Glomerular visceral epithelial cell (primary cell): ENCODE measurements at regions not wholly inside any gene's neighbourhood (a gene's known extent, or its start where the extent isn't known, plus 50 kb on each side); places are given as distances from the start of the nearest gene placed in this dataset.
"Not testable (repeated sequence)": the region's sequence is repeated elsewhere in the genome, so short reads cannot be mapped to it uniquely, and the experiment has no call there.

Source experiments
- DNase-seq: peaks from one replicate; pipeline ENCODE4 v3.0.0-alpha.2; 2016; ENCODE audit errors: extremely low spot score

DNA sequence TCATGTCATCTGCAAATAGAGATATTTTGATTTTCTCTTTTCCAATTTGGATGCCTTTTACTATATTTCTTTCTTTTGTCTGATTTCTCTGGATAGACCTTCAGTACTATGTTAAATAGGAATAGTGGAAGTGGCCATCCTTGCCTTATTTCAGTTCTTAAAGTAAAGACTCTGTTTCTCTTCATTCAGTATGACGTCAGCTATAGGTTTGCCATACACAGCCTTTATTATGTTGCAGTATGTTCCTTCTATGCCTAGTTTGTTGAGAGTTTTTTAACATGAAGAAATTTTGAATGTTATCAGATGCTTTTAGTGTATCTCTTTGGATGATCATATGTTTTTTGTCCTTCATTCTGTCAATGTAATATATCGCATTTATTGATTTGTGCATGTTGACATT, 566.7 kb upstream of the ROBO1 start:
- no peak for DNase-seq

DNA sequence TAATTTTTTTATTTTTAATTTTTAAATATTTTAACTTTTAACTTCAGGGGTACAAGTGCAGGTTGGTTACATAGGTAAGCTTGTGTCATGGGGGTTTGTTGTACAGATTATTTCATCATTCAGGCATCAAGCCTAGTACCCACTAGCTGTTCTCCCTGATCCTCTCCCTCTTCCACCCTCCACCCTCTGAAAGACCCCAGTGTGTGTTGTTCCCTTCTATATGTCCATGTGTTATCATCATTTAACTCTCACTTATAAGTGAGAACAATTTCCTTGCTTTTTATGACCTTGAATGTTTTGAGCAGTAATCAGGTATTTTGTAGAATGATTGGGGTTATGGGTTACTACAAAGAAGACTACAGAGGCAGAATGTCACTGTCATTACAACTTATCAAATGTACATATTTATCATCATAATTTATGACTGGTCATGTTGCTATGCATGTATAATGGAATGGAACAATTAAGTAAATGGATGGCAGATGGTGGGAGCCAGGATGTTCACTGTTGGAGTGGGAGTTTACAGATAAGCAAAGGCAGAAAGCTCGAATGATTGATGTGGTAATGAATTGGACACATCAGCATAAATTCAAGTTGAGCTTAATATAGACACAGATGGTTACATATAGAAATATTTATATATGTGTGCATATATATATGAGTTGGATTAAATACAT, 563.8 kb upstream of the ROBO1 start:
- DNase-seq, result no peak

DNA sequence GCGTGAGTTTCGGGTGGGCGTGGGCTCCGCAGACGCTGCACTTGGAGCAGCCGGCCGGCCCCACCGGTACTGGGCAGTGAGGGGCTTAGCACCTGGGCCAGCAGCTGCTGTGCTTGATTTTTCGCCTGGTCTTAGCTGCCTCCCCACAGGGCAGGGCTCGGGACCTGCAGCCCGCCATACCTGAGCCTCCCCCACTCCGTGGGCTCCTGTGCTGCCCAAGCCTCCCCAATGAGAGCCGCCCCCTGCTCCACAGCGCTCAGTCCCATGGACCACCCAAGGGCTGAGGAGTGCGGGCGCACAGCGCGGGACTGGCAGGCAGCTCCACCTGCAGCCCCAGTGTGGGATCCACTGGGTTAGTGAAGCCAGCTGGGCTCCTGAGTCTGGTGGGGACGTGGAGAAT, 546.7 kb upstream of the ROBO1 start:
- not testable (repeated sequence) for DNase-seq

DNA sequence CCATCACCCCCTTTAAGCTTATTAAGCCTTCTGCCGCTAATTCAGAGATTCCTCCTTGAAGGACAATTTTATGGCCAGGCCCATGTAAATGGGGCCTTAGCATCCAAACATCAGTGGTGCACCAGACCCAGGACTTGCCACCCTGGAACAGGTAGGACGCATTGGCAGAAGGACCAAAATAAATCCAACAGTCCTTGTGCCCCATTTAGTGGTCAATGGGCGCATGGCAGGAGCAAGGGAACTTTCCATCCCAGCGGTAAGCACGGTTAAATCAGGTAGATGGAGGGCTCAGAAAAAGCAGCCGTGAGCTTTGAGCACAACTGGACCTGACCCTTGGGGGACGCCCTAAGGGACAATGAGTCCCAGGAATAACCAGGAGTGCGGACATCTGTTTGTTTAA, 540.8 kb upstream of the ROBO1 start:
- no peak for DNase-seq

DNA sequence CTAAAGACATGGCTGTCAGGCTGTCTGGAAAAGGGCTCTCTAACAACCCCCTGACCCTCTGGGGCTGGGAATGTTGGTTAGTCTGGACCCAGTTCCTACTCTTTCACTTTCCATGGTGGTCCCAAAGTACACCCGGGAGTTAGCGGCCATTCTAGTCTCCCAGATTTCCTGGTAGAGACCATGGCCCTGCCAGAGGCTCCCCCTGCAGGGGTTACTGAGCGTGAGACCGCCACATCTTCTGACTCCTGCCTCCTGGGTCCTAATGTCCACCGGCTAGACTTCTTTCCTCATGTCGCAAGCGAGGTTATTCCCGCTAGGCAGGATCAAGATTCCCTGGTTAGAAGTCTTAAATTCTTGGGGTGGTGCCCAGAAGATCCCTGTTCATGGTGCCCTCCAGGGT, 540.0 kb upstream of the ROBO1 start:
- DNase-seq, result no peak

DNA sequence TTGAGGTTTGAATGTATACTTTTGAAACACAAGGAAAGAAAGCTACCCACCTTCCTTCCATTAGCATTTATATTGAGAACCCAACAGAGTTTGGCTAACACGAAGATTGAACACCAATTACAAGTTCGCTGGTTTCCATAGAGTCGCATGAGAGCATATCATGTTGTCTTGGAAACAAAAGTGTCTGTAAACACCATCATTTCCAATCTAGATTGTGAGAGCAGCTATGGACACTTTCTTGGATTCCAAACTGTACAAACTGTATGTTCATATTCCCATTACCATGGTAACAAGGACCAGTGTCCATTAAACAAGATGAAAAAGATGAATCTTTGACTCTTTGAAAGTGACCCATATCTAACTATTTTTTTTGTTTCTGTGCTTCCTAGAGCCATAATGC, 529.9 kb upstream of the ROBO1 start:
- no peak for DNase-seq

DNA sequence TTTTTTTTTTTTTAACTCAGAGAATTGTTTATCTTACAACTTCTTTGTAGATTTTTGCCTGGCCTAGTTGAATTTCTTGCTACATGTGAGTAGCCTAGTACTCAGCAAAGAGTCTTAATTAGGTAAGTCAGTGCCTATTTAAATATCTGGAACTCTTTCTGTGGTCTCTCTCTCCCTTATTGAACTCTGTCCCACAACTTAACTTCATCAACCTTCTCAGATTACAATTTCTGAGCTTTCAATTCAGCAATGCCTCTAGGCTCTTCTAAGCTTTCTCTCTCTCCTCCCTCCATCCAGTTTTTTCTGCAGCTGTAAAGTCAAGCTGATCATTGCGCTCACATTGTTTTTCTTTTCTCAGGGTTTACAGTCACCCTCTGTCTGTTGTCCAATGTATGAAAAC, 517.6 kb upstream of the ROBO1 start:
- no peak for DNase-seq

DNA sequence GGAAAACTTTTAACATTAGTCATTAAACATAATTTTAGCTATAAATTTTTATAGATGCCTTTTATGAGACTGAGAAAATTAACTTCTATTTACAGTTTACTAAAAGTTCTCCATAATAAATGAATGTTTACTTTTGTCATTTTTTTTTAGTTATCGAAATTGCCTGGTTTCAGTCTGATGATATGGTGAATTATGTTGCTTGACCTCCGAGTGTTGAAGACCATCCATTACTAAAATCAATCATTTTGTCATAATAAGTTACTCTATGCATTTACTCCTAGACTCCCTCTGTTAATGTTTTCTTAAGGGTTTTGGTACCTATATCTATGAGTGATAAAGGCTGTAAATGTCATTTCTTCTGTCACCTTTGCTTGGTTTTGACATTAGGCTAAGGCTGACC, 516.0 kb upstream of the ROBO1 start:
- DNase-seq, result no peak

DNA sequence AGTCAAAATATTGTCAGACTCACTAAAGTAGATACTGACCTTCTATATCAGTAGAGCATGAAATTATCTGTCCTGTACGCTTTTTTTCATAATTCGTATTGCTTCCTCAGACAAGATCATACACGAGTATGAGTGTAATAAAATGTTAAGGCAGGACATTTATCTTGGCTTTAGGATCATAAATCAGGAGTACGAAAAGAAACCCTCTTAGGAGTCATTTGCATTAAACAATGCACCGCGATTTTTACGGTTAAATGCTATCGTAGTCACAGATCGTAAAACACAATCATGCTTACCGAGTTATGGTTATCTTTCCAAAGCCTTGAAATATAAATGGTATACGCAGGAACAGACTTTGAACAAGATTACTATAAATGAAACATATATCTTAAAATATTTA, 510.3 kb upstream of the ROBO1 start:
- no peak for DNase-seq

DNA sequence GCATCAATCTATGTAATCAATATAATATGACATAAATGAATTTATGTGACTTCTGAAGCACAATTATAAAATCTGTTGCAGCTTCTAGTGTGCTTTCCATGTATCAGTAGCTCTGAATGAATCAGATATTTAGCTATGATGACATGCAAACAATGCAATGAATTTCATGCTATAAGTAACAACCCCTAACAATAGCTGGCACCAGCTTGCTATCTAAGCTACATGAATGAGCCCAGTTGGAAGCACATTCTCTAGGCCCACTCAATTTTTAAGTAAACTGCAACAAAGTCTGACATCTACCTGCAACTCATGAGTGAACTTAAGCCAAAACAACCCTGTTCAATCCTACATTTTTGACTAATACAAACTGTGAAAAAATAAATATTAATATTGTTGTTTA, 507.3 kb upstream of the ROBO1 start:
- DNase-seq, result no peak

DNA sequence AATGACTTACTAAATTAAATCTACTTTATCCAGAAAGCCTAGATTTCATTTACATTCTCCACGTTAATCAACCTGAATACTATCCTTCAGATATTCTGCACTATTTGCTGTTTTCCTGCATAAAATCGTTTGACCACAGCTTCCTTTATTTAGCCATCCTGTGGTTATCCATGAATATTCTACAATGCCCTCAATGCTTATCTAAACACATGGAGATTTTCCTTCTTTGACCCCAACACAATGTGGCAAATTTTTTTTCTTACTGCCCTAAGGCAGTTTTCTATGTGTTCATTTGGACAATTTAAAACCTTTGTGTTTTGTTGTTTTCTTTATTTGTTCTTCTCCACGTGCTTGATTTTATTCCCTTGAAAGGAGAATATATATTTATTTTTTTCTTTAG, 495.5 kb upstream of the ROBO1 start:
- no peak for DNase-seq

DNA sequence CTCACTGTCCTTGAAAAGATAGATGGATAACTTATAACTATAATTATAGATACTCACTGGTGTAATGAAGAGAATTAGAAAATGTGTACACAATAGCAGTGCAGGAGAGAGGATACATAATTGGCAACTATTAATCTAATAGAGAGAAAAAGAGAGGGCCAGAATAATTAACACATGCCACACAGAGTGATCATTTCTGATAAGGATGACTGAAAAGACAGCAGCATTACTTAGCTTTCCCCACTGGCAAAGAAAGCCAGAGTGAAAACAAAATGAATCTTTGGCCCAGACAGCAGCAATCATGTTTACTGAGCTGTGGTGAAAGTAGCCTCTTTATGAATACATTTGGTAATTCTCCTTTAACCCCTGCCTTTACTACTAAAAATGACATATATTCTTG, 493.3 kb upstream of the ROBO1 start:
- no peak for DNase-seq

DNA sequence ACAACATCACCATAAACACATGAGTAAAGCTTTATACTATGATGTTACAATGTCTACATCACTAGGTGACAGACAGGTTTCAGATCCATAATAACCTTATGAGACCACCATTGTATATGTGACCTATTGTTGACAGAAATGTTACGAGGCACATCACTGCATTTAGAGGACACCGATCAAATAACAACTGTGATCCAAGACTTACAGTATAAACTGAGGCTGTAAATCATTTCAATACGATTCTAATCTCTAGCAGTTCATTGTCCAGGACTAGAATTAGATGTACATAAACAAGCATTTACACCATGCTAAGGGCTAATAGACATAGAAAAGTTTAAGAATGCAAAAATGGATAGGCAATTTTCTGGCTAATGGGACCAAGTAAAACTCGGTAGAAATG, 491.9 kb upstream of the ROBO1 start:
- no peak for DNase-seq

DNA sequence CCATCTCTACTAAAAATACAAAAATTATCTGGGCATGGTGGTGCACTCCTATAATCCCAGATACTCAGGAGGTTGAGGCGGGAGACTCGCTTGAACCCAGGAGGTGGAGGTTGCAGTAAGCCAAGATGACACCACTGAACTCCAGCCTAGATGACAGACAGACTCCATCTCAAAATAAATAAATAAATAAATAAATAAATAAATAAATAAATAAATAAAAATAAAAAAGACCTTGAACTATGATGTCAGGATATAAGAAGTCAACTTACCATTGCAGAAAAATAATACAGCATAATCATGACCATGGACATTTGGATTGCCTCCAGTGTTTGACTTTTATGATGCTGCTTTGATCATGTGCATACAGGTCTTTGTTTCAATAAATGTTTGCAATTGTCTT, 484.3 kb upstream of the ROBO1 start:
- no peak for DNase-seq

DNA sequence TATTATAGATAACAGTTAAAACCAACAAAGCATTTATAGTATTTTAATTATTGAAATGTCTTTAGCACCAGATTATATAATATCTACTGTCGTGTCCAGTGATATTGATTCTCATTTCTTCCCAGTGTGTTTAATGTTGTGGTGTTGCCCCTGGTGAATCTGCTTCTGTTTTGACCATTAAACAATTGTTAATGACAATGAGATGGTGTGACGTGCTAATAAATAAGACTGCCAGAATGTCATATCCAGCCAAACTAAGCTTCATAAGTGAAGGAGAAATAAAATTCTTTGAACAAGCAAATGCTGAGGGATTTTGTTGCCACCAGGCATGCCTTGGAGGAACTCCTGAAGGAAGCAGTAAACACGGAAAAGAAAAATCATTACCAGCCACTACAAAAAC, 480.0 kb upstream of the ROBO1 start:
- no peak for DNase-seq

DNA sequence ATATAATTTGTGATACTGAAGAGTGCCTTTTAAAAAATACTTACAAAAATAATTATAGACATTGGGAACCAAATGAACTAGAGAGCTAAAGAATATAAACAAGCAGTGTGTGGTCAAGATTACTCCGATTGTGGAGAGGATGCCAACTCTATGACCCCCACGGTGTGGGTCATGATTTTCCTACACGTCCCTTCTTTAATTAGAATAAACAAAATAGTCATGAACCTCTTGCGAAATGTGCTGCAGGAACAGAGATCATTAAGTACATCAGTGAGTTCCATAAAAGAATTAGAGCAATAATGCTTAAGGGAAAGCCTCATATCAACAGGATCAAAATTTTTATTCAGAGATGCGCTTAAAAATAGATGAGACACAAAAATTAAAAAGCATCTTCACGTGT, 476.6 kb upstream of the ROBO1 start:
- DNase-seq, result no peak

DNA sequence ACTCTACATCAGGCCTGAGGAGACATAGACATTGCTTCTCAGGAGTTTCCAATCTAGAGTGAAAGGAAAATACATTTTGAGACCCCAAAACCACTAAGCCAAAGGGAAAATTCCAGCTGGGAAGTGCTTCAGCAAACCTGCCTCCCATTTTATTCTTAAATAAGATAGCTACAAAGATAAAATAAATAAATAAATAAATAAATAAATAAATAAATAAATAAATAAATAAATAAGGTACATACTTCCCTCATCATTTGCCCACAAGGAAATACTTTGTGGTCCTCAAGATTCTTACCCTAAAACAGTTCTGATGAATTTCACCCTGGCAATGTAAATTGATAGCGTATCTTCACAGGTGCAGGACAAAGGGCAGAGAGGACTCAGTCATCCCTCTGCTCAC, 474.0 kb upstream of the ROBO1 start:
- DNase-seq, result no peak

DNA sequence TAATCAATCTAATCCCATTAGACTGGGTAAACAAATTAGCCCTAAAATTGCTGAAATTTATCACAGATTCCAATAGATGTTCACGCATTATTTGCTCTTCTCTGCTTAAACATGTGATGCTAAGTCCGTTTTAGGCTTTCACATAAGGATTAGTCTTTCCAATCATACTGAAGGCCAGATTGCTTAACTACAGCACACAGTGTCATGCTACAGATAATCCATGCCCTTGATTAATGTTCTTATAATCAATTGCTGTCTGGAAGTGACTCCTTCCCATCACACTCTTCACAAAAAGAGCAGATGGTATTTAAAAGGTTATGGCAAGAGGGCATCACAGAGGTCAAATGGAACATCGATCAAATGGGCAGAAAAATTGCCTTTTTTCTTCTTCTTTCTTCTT, 471.5 kb upstream of the ROBO1 start:
- DNase-seq, result no peak

DNA sequence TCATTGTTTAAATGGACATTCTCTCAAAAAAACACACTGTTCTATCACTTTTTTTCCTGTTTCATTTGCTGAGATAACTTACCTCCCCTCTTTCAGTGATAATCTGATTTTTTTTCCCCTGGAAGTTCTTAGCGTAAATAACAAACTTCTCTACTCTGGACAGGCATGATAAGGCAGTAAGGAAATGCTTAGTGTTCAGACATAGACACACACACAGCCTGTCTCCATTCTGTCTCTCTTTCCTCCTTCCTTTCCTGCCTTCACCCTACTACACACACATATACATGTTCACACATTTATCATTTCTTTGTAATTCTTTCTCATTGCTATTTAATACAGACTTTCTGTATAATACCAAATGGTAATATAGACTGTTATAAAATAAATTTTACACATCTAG, 470.8 kb upstream of the ROBO1 start:
- no peak for DNase-seq

DNA sequence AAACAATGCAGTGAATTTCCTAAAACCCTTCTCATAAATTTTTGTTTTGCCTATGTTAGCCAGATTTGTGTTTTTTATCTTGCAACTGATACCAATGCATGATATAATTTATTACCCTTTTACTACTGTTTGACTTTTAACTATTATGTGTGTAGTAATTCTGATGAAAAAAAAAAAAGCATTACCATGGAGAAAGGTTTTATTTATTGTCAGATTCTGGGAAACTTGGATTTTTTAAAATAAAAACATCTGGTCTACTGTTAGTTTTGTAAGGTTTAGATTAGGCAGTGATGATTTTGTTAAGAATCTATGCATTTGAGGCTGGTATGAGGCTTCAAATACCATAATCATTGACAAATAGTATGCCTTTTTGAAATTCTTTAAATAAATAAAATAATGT, 470.4 kb upstream of the ROBO1 start:
- DNase-seq, result no peak

DNA sequence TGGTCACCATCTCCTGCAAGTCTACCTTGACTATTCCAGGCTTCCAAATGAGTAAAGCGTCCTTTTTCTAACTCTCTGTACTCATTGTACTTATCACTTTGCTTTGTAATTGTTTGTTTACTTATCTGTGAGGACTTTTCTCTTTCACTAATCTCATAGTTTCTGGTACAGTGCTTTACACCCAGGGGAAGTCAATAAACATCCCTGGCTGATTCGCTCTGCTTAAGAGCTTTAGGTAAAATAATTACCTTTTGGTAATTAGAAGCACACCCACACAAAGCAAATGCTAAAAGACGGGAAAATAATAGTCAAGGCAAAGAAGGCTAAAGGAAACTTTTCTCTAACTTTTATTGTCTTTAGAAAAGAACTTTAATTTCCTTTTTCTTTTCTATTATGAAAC, 466.9 kb upstream of the ROBO1 start:
- DNase-seq, result no peak

DNA sequence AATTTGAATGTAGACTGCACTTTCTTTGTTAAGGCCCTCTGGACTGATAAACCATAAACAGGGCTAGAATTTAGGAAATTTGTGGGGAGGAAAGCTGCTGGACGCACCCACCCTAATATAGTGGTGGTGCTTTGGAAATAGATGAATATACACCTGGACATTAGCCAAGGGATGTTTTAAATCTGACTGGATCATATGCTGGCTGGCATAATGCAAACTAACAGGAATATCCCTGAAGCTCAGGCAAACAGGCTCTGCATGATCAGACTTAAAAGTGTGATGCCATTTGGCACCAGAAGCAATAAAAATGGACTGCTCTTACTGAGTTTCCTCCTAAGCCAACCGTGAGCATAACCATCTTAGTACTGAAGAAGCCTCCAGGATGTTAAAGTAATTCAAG, 465.8 kb upstream of the ROBO1 start:
- DNase-seq, result peak; percentile 0

DNA sequence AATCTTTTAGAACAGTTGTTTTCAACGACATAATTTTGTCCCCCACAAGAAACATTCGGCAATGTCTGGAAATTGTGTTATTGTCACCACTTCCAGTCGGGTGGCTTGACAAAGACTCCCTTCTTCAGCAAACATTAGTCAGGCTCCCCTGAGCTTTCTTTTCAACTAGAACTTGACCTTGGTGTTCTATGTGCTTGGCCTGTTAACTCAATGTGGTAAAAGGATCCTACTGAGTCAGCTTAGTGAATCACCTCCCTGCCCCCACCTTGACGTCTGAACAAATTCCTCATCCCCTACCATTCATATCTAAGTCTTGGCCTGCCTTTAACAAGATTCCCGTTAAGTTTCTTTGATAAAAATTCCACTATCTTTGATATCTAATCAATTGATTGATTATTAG, 465.0 kb upstream of the ROBO1 start:
- peak; percentile 71 for DNase-seq

DNA sequence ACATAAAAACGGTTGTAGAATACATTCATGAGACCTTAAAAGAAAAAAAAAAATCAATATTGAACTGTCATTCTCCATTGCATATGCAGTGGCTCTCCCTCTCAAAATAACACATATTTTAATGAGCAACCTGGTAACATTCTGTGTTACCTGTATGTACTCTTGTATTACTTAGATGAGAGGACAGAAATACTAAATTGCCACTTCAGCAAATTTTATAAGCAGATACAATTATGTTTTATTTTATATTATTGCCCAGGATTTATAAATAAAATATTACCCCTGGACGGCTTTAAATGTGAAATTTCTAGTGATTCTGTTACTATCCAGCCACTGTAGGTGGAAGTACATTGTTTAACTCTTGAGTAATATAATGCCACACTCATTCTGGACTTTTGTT, 463.2 kb upstream of the ROBO1 start:
- DNase-seq, result no peak

DNA sequence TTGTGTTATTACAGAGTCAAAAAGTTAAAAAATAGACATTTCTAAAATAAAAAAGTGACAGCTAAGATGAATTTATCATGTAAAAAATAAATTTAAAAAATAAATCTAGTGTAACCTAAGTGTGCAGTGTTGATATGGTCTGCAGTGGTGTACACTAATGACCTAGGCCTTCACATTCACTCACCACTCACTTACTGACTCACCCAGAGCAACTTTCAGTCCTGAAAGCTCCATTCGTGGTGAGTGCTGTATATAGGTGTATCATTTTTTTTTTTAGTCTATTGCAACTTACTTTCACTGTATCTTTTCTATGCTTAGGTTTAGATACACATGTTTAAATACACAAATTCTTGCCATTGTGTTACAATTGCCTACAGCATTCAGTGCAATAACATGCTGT, 459.4 kb upstream of the ROBO1 start:
- DNase-seq, result peak; percentile 8
